ENCODE measurements at regions not wholly inside any gene's neighbourhood (a gene's known extent, or its start where the extent isn't known, plus 50 kb on each side); places are given as distances from the start of the nearest gene placed in this dataset.

DNA sequence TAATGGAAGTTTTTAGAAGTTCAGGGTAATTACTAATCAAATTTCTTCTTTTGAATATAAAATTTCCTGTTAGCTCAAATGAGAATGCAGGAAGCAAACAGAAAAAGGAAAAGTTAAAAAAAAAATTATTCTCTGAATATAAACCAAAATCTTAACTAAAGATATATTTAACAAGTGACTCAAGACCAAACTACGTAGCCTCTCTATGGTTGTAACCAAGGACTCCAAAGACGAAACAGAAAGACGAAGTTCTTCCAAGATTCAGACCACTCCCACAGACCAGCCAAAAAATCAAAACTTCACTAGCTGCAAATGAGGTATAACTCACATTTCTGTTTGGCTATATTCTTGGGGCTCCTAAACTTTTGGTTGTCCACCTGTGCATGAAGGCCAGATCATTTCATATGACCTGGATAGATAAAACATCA, 846.5 kb upstream of the ALCAM start:
- Histone ChIP-seq H4K91ac (replicated peaks; ENCODE audit: insufficient read length, low read length) (no peak overlapping the region), H2BK5ac (ENCODE audit: low read depth, low read length) (peak overlapping the region; percentile 84; the same call in 1 of the 2 replicates), H4K20me1 (replicated peaks in 1 of 2; ENCODE audit: control insufficient read depth in 1 of 2, insufficient read depth in 2 of 2, low read length in 2 of 2) (no peaks in the 10 kb centered on the region), H2BK15ac (ENCODE audit: low read length) (no peak overlapping the region), H3K18ac (ENCODE audit: extremely low read depth, low read length) (0 out of 2 replicates have a peak overlapping the region, but pooled peaks have one; percentile 49), H3K23ac (ENCODE audit: insufficient read length) (no peak overlapping the region), H2AFZ (ENCODE audit: low read length) (no peak overlapping the region), H3K79me2 (ENCODE audit: control insufficient read depth in 1 of 2, insufficient read depth in 2 of 2, low read length in 2 of 2) (no peaks in the 10 kb centered on the region), H3K27me3 (replicated peaks in 1 of 4; ENCODE audit: control insufficient read depth in 3 of 4, extremely low read depth in 1 of 4, insufficient read depth in 3 of 4, low read length in 3 of 4) (no peaks in the 10 kb centered on the region), H3K4me1 (replicated peaks in 1 of 4; ENCODE audit: control insufficient read depth in 3 of 4, insufficient read depth in 4 of 4, low read length in 3 of 4) (peaks cover 0 to 17% (median 10%) of the 10 kb centered on the region in 4 experiments; a peak in 4 of 7 replicates), H4K8ac (ENCODE audit: extremely low read depth, insufficient read depth, low read length) (no peak overlapping the region), H3K9ac (replicated peaks in 1 of 4; ENCODE audit: extremely low read depth in 1 of 4, low read depth in 3 of 4, low read length in 3 of 4) (no peak overlapping the region), H3K79me1 (ENCODE audit: low read depth, low read length) (no peaks in the 10 kb centered on the region), H3K56ac (replicated peaks; ENCODE audit: insufficient read length, low read depth, low read length) (no peak overlapping the region), H4K5ac (ENCODE audit: insufficient read length, low read depth, low read length) (peak overlapping the region; percentile 68), H3K4me3 (ENCODE audit: extremely low read depth in 1 of 4, insufficient read depth in 2 of 4, low read depth in 3 of 4, low read length in 4 of 4) (peak overlapping the region in 1 of 4 experiments; percentile 54; a peak in 1 of 8 replicates), H3K4me2 (ENCODE audit: insufficient read depth in 1 of 2, low read depth in 2 of 2, low read length in 2 of 2) (peak overlapping the region; percentile 53 to 59; a peak in 3 of 4 replicates), H2BK120ac (replicated peaks; ENCODE audit: low read depth, low read length) (peak overlapping the region; percentile 92), H3K4ac (replicated peaks; ENCODE audit: insufficient read length, low read depth, low read length) (no peak overlapping the region), H2AK5ac (ENCODE audit: low read depth, low read length) (no peak overlapping the region; the same call in 1 of the 2 replicates), H2BK12ac (ENCODE audit: low read depth, low read length) (no peak overlapping the region), H3K23me2 (ENCODE audit: low read depth, low read length) (no peaks in the 10 kb centered on the region), H2BK20ac (ENCODE audit: low read length) (no peak overlapping the region), H3K9me3 (ENCODE audit: insufficient read depth in 2 of 2, low read depth in 1 of 2, low read length in 1 of 2) (no peaks in the 10 kb centered on the region; a peak in 1 of 4 replicates), H3K27ac (ENCODE audit: low read depth, low read length) (peak overlapping the region; percentile 64), H3K14ac (ENCODE audit: insufficient read length) (no peak overlapping the region), H3K36me3 (ENCODE audit: control insufficient read depth in 2 of 4, insufficient read depth in 4 of 4, low read length in 3 of 4) (no peaks in the 10 kb centered on the region)
- CTCF ChIA-PET (ENCODE audit: partially characterized antibody), result interaction anchor here (1.1 kb wide), 1 partner anchor 25 kb away, joined by 3 read pairs; no protein-coding TSS in a partner anchor
- FAIRE-seq, result no peak
- 13% methylated on average over 3 of the region's 3 CpGs; no CpG with 5 or more reads in 1 of the 2 experiments for WGBS, 2 experiments (ENCODE audit: extremely low coverage in 1 of 2, insufficient coverage in 1 of 2, insufficient read length in 1 of 2, insufficient replicate concordance in 2 of 2, low coverage in 1 of 2, low lambda C conversion rate in 2 of 2, missing lambda C conversion rate in 1 of 2)
- POLR2A ChIA-PET (ENCODE audit: partially characterized antibody), result interaction anchor here (1.2 kb wide), 1 partner anchor 27 kb away, joined by 5 read pairs; no protein-coding TSS in a partner anchor
- DNase-seq (ENCODE audit: low read depth in 1 of 2, low spot score in 2 of 2), result no peak
- no peak for TF ChIP-seq SIN3A (conservative IDR thresholded peaks at IDR 0.05 in 1 of 2, IDR thresholded peaks at IDR 0.05 in 1 of 2; ENCODE audit: low read depth in 1 of 2, low read length in 2 of 2)
- TF ChIP-seq SP2 (IDR thresholded peaks at IDR 0.05; ENCODE audit: low read length), result no peak
- no peak for TF ChIP-seq EGR1 (IDR thresholded peaks at IDR 0.05; ENCODE audit: borderline replicate concordance, low read depth, low read length)
- no peak for TF ChIP-seq KDM1A (IDR thresholded peaks at IDR 0.05; ENCODE audit: borderline replicate concordance, low read length)
- TF ChIP-seq FOSL1 (IDR thresholded peaks at IDR 0.05; ENCODE audit: insufficient read depth, low read depth, low read length), result no peak
- no peak for TF ChIP-seq PHF8 (conservative IDR thresholded peaks at IDR 0.05; ENCODE audit: low read depth, low read length)
- TF ChIP-seq KDM4A (IDR thresholded peaks at IDR 0.05; ENCODE audit: low read depth, low read length, severe bottlenecking), result no peak
